Immature natural killer cell (primary cell): ENCODE measurements at regions not wholly inside any gene's neighbourhood (a gene's known extent, or its start where the extent isn't known, plus 50 kb on each side); places are given as distances from the start of the nearest gene placed in this dataset.
"Not testable (repeated sequence)": the region's sequence is repeated elsewhere in the genome, so short reads cannot be mapped to it uniquely, and the experiment has no call there.

Source experiments
- DNase-seq, 3 donors: peaks; one replicate each; pipeline ENCODE4 v3.0.0; 2022; ENCODE audit warnings: mixed read lengths in 1 of 3
- H3K27ac Mint-ChIP-seq, 6 donors: one replicate each; pipeline ENCODE4 v1.8.0; 2020; ENCODE audit warnings: mixed read lengths in 6 of 6, mild to moderate bottlenecking in 5 of 6, inconsistent platforms in 4 of 6, moderate library complexity in 3 of 6
- H3K27me3 Mint-ChIP-seq, 3 donors: one replicate each; pipeline ENCODE4 v1.8.0; 2020 to 2021; ENCODE audit warnings: low read depth in 3 of 3, mild to moderate bottlenecking in 3 of 3, mixed read lengths in 3 of 3, moderate library complexity in 3 of 3, inconsistent platforms in 1 of 3
- H3K36me3 Mint-ChIP-seq, 3 donors: one replicate each; pipeline ENCODE4 v1.8.0; 2020; ENCODE audit warnings: mixed read lengths in 3 of 3, inconsistent platforms in 2 of 3, mild to moderate bottlenecking in 2 of 3
- H3K4me1 Mint-ChIP-seq, 2 donors: one replicate each; pipeline ENCODE4 v1.8.0; 2020; ENCODE audit warnings: inconsistent platforms in 2 of 2, mild to moderate bottlenecking in 2 of 2, mixed read lengths in 2 of 2, moderate library complexity in 1 of 2
- H3K4me3 Mint-ChIP-seq, 5 donors: one replicate each; pipeline ENCODE4 v1.8.0; 2020; ENCODE audit warnings: mild to moderate bottlenecking in 5 of 5, mixed read lengths in 5 of 5, inconsistent platforms in 3 of 5, moderate library complexity in 3 of 5
- H3K9me3 Mint-ChIP-seq, 6 donors: one replicate each; pipeline ENCODE4 v1.8.0; 2020; ENCODE audit warnings: mild to moderate bottlenecking in 6 of 6, mixed read lengths in 6 of 6, inconsistent platforms in 4 of 6, moderate library complexity in 3 of 6

DNA sequence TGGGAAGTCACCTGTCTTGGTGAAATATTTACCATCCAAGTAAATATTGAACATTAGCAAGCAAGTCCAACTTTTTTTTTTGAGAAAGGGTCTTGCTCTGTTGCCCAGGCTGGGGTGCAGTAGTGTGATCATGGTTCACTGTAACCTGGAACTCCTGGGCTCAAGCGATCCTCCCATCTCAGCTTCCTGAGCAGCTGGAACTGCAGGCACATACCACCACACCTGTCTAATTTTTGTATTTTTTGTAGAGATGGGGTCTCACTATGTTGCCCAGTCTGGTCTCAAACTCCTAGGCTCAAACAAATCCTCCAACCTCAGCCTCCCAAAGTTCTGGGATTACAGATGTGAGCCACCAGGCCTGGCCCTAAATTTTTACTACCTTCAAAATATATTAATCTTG is 171.0 kb upstream of the PFKP start:
- not testable (repeated sequence) for H3K36me3 Mint-ChIP-seq, H3K4me3 Mint-ChIP-seq, DNase-seq, H3K9me3 Mint-ChIP-seq, H3K27ac Mint-ChIP-seq, H3K4me1 Mint-ChIP-seq
- peaks cover 0 to 11% (median 2%) of the 10 kb centered on the region in 3 donors for H3K27me3 Mint-ChIP-seq

DNA sequence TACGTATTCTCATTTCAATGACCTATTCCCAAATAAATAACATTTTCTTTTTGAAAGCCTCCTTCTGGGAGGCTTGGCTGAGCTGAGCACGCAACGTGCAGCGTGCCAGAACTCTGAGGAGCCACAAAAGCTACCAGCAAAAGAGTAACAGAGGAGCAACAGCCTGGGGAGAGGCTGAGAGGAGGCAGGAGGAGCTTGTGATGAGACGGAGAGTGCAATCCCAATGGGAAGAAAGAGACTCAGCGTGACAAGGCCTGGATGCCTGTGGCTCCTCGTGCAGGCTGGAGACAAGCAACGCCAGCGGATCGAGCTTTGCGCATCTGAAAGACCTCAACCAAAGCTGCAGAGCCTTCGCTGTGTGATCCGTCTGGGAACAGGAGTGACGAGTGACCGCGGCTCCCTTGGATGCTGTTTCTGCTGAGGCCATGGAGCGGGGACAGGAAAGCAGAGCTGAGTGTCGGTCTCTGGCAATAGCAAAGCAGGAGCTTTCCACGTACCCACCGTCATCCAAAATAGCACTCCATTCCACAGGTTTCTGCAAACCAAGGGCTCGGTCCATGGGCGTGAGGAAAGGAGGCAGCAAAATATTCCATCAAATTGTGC is 171.7 kb upstream of the PFKP start:
- Mint-ChIP-seq H3K27me3 (peaks cover 0 to 11% (median 2%) of the 10 kb centered on the region in 3 donors), H3K4me3 (no peak overlapping the region), H3K27ac (no peak overlapping the region), H3K4me1 (peaks cover 0 to 5% of the 10 kb centered on the region in 2 donors), H3K9me3 (no peaks in the 10 kb centered on the region), H3K36me3 (no peaks in the 10 kb centered on the region)
- DNase-seq: no peak

DNA sequence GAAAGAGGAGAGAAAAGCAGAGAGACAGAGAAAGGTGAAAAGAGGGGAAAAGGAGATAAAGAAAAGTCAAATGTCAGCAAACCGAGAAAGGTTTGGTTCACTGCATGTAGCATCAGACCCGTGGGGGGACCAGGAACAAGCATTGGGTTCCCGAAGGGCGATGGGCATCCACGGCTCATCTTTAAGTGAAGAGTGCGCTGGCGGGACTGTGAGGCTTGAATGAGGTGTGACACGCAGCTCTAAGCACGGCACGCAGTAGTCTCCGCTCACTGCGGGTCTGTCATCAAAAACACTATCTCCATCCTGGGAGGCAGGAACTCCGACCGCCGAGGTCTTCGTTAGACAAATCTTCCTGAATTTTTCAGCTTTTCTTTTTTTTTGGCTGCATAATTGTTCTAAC is 173.4 kb upstream of the PFKP start:
- H3K9me3 Mint-ChIP-seq: no peaks in the 10 kb centered on the region
- no peak overlapping the region for H3K27ac Mint-ChIP-seq
- no peak overlapping the region for H3K4me3 Mint-ChIP-seq
- H3K27me3 Mint-ChIP-seq: peaks cover 0 to 11% (median 2%) of the 10 kb centered on the region in 3 donors
- peaks cover 0 to 5% of the 10 kb centered on the region in 2 donors for H3K4me1 Mint-ChIP-seq
- no peaks in the 10 kb centered on the region for H3K36me3 Mint-ChIP-seq
- no peak for DNase-seq

DNA sequence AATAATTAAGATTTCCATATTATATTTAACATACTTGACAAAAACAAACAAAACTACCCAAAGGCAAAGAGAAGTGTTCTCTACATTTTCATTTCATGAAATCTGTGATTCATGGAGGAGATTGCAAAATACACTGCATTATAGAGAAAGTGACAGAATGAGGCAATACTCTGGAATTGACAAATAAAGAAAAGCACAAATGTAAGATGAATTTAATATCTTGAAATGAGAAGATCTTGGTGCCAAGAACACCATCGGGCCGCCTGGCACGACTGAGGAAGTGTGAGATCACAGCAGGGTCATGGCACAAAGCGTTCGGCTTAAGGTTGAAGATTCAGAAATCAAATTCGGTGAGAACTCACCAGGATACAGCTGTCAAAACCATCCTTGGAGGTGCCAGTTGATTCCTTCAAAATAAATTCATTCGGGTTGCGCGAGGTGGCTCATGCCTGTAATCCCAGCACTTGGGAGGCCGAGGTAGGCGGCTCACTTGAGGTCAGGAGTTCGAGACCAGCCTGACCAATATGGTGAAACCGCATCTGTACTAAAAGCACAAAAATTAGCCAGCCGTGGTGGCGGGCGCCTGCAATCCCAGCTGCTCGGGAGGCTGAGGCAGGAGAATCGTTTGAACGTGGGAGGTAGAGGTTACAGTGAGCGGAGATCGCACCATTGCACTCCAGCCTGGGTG is 174.0 kb upstream of the PFKP start:
- Mint-ChIP-seq H3K27ac (no peak overlapping the region), H3K27me3 (peaks cover 0 to 11% (median 2%) of the 10 kb centered on the region in 3 donors), H3K4me1 (peaks cover 0 to 5% of the 10 kb centered on the region in 2 donors), H3K9me3 (no peaks in the 10 kb centered on the region), H3K4me3 (no peak overlapping the region), H3K36me3 (no peaks in the 10 kb centered on the region)
- no peak for DNase-seq

DNA sequence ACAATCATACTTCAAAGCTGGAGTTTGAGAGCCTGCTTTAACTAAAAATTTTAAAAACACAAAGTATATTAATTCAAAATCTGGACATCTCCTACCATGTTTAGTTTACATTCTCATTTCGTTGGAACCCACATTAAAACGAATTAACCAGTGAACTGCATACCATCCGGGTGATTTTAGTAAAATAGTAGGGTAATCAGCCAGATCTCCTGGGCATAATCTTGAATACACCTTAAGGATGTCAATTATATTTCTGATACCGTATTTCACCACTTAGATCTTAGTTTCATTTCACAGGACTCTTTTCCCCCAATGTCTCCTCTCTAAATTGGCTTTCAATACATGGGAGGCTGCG is 175.6 kb upstream of the PFKP start:
- H3K27me3 Mint-ChIP-seq: peaks cover 0 to 8% (median 2%) of the 10 kb centered on the region in 3 donors
- no peaks in the 10 kb centered on the region for H3K9me3 Mint-ChIP-seq
- H3K36me3 Mint-ChIP-seq: no peaks in the 10 kb centered on the region
- DNase-seq: no peak
- H3K27ac Mint-ChIP-seq: no peak overlapping the region
- peaks cover 0 to 5% of the 10 kb centered on the region in 2 donors for H3K4me1 Mint-ChIP-seq
- H3K4me3 Mint-ChIP-seq: no peak overlapping the region

DNA sequence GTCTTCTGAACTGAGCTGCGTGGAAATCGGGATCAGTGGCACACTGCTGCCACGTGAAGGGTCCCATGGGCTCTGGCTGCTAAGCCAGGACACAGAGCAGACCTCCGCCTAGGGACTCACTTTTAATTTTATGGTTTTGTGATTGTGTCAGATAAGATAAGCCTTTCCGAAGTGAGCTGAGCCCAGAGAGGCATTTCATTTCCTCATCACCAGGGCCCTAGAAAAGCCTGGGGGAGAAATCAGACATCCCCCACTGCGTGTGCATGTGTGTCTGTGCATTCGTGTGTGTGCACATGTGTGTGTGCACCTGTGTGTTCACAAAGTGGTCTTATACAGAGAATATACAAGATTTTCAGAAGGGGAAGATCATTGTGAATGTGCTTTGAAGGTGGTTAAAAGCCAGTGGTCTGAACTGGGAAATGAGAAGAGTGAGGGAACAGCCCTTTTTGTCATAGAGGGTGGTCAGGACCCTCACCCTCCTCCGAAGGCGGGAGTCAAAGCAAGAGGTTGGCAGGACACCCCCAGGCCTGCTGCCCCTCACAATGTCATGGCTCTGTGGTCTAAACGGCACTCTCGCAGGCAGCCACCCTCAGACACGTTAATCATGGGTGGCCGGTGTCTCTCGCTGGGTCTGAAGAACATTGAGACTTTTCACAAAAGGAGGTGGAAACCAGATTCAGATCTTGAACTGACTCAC is 176.1 kb upstream of the PFKP start:
- H3K9me3 Mint-ChIP-seq: no peaks in the 10 kb centered on the region
- H3K36me3 Mint-ChIP-seq: no peaks in the 10 kb centered on the region
- H3K27me3 Mint-ChIP-seq: peaks cover 0 to 8% (median 2%) of the 10 kb centered on the region in 3 donors
- H3K4me1 Mint-ChIP-seq: peaks cover 0 to 5% of the 10 kb centered on the region in 2 donors
- no peak overlapping the region for H3K27ac Mint-ChIP-seq
- no peak for DNase-seq
- H3K4me3 Mint-ChIP-seq: no peak overlapping the region

DNA sequence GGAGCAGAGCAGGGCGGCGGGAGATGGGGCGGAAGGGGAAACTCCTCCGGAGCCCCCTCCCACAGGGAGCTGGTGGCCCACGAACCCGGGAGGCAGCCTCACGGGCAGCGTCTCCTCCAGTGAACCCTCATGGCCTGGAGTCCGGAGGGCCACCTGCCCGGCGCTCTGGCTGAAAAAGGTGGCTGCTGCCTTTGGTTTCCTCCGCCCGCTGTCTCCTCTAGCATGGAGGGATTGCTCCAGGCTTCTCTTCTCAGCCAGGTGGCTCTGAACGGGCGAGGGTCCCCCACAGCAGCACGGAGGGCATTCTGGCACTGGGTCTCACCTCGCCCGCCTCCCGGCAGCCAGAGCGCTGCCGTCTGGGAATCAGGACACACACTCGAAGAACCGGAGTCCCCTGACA is 177.3 kb upstream of the PFKP start:
- Mint-ChIP-seq H3K9me3 (no peaks in the 10 kb centered on the region), H3K4me3 (no peak overlapping the region), H3K27ac (no peak overlapping the region), H3K27me3 (peaks cover 0 to 6% (median 2%) of the 10 kb centered on the region in 3 donors), H3K36me3 (no peaks in the 10 kb centered on the region), H3K4me1 (peaks cover 0 to 5% of the 10 kb centered on the region in 2 donors)
- DNase-seq: no peak

DNA sequence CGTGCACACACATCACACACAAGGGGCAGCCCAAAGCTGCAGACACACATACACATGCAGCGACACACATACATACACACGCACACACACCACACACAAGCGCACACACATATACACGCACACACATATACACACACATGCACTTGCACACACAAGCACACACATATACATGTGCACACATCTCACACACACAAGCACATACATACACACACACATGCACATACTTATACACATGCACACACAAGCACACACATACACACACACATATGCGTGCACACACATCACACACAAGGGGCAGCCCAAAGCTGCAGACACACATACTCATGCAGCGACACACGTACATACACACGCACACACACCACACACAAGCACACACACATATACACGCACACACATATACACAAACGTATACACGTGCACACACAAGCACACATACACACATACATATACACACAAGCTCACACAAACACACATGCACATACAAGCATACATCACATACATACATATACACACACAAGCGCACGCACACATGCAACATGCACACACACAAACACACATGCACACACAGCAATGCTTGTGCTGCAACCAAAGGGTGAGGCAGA is 178.8 kb upstream of the PFKP start:
- Mint-ChIP-seq H3K27ac (no peak overlapping the region), H3K4me3 (no peak overlapping the region), H3K9me3 (no peaks in the 10 kb centered on the region), H3K36me3 (no peaks in the 10 kb centered on the region), H3K4me1 (peaks cover 0 to 5% of the 10 kb centered on the region in 2 donors), H3K27me3 (peaks cover 1 to 6% (median 2%) of the 10 kb centered on the region in 3 donors)
- no peak for DNase-seq

DNA sequence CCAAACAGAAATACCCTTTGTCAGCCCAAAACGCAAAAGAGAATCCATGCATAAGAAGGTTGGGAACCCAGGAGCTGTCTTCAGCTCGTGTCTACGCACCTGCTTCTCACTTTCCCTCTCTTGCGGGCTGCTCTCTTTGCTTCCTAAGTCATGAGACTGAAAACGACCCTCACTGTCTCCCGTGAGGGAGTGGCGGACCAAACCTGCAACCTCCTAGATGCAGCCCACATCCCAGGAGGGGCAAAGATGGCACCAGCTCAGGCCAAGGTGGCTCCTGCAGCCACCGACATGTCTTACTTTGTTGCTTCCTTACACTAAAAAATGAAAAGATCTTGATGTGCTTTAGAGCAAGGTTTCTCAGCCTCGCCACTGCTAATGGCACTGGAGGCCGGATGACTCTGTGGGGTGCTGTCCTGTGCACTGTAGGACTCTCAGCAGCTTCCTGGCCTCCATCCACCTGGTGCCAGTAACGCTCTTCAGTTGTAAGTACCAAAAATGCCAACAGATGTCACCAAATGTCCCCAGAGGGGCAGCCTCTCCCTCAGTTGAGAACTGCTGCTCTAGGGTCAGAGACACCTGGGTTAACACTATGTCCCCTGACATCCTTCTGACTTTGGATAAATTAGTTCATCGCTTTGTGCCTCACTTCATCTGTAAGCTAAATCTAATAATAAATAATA is 179.8 kb upstream of the PFKP start:
- DNase-seq: no peak
- no peaks in the 10 kb centered on the region for H3K9me3 Mint-ChIP-seq
- no peaks in the 10 kb centered on the region for H3K36me3 Mint-ChIP-seq
- peaks cover 0 to 5% of the 10 kb centered on the region in 2 donors for H3K4me1 Mint-ChIP-seq
- H3K4me3 Mint-ChIP-seq: no peak overlapping the region
- H3K27me3 Mint-ChIP-seq: peaks cover 0 to 2% (median 1%) of the 10 kb centered on the region in 3 donors
- H3K27ac Mint-ChIP-seq: no peak overlapping the region

DNA sequence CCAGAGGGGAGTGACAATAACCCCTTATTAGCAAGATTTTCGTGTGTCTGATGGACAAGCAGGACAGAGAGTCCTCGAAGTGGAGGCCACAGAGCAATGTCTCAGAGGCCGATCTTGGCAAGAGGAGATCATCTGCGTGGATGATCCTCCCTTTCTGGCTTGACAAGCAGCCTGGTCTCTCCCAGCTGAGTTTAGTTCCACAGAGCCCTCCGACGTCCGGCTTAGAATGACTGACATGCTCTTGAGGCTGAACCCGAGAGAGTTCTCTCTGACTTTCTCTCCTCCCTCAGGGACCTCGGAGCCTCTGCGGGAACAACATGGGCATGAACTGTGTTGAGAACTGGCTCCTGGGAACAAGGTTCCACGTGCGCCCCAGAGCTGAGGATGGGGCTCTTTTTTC is 180.7 kb upstream of the PFKP start:
- DNase-seq: no peak
- Mint-ChIP-seq H3K4me3 (no peak overlapping the region), H3K27ac (no peak overlapping the region), H3K4me1 (peaks cover 0 to 5% of the 10 kb centered on the region in 2 donors), H3K9me3 (no peaks in the 10 kb centered on the region), H3K36me3 (no peaks in the 10 kb centered on the region), H3K27me3 (peaks cover 1 to 2% (median 2%) of the 10 kb centered on the region in 3 donors)

DNA sequence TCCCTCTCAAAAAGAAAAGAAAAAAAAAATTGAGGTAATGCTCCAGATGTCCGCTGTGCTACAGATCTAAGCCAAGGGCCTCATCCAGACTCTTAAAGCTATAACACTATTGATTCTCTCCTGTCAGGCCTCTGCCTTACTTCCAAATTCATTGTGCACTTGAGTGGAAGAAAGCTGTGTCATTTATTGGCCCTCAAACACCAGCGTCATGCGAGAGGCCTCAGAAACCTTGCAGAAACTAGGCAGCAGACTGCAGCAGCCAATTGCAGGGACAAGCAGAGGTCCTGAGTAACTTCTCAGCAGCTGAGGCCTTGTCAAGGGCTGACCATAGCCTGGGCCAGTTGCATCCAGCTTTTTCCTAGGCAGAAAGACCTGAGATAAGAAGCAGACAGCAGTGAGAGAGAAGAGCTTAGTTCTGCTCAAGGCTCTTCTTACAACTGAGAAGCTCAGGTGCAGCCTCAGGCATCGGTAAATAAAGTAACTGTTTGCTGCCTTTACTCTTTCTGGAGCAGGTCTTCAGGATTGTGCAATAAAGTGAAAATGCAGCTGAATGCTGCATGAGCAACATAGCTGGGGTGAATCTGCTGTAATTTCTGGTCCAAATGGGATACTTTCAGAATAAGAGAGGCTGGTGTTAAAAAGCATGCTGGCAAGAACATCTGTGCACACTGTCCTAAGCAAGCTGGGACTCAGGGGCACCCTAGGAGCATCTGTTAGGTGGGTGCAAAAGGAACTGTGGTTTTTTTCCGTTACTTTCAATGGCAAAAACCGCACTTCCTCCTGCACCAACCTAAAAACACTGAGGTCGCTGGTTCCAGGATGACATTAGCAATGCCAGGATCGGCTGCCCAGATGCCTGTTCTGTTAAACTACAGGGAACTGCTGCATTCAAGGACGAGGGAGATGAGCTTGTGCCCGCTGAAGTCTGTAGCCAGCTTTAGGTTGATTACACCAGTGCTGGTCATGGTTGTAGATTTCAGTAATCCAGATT is 181.8 kb upstream of the PFKP start:
- no peaks in the 10 kb centered on the region for H3K36me3 Mint-ChIP-seq
- no peak overlapping the region for H3K27ac Mint-ChIP-seq
- H3K9me3 Mint-ChIP-seq: no peaks in the 10 kb centered on the region
- no peak overlapping the region for H3K4me3 Mint-ChIP-seq
- DNase-seq: no peak
- H3K4me1 Mint-ChIP-seq: no peaks in the 10 kb centered on the region
- H3K27me3 Mint-ChIP-seq: peaks cover 2 to 5% (median 3%) of the 10 kb centered on the region in 3 donors

DNA sequence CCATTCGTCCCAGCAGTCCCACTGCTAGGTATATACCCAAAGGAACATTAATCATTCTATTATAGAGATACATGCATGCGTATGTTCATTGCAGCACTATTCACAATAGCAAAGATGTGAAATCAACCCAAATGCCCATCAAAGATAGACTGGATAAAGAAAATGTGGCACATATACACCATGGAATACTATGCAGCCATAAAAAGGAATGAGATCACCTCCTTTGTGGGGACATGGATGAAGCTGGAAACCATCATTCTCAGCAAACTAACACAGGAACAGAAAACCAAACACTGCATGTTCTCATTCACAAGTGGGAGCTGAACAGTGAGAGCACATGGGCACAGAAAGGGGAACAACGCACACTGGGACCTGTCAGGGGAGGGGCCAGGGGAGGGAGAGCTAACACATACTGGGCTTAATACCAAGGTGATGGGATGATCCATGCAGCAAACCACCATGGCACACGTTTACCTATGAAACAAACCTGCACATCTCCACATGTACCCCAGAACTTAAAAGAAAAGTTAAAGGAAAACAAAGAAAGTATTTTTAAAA is 183.3 kb upstream of the PFKP start:
- H3K36me3 Mint-ChIP-seq, H3K27ac Mint-ChIP-seq, H3K27me3 Mint-ChIP-seq, DNase-seq, H3K9me3 Mint-ChIP-seq, H3K4me3 Mint-ChIP-seq, H3K4me1 Mint-ChIP-seq: not testable (repeated sequence)

DNA sequence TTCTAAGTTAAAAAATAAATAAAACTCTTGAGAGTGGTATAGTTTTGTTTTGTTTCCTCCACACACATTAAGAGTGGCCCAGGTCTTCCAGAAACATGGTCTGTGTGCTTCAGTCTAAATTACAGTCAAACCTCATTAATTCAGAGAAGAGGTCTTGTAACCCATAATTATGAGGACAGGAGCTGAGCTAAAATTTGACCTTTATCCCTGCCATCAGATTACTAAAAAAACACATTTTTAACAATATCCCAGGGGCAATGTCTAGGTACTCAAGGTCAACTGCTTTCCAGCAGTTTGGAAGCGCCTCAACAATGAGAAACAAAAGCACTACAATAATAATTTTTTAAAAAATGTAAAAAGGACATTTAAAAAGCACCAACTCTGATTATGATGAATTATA is 184.1 kb upstream of the PFKP start:
- Mint-ChIP-seq H3K27me3 (peaks cover 2 to 6% (median 3%) of the 10 kb centered on the region in 3 donors), H3K9me3 (no peaks in the 10 kb centered on the region), H3K4me3 (no peak overlapping the region), H3K36me3 (no peaks in the 10 kb centered on the region), H3K27ac (no peak overlapping the region), H3K4me1 (no peaks in the 10 kb centered on the region)
- DNase-seq: no peak
